ENCODE measurements at regions not wholly inside any gene's neighbourhood (a gene's known extent, or its start where the extent isn't known, plus 50 kb on each side); places are given as distances from the start of the nearest gene placed in this dataset.

GRCh38 chr1:214186103-214186824 is 94.7 kb upstream of the SMYD2 start:
- no peak for TF ChIP-seq CTCF (IDR thresholded peaks at IDR 0.05)
- no peak for TF ChIP-seq POLR2A (IDR thresholded peaks at IDR 0.05)

Data from uterus (tissue), 2 donors.